Loucy (cell line): ENCODE measurements at regions not wholly inside any gene's neighbourhood (a gene's known extent, or its start where the extent isn't known, plus 50 kb on each side); places are given as distances from the start of the nearest gene placed in this dataset.

ENCODE experiments used
- H2AFZ ChIP-seq: fragments of 200-600 bp; sonication (generic); 2 replicates; pipeline ENCODE4 v1.6.0; 2016; ENCODE audit warnings: antibody characterized with exemption, mild to moderate bottlenecking, low read length, moderate library complexity
- H3F3A ChIP-seq: fragments of 200-600 bp; 2 replicates; pipeline ENCODE4 v1.6.0; 2016; ENCODE audit warnings: antibody characterized with exemption, low read depth, mild to moderate bottlenecking
- H3K27me3 ChIP-seq: fragments of 200-600 bp; sonication (generic); 2 replicates; pipeline ENCODE4 v1.6.1; 2014; ENCODE audit warnings: low read length, mild to moderate bottlenecking; ENCODE audit not compliant: insufficient read depth, poor library complexity, severe bottlenecking
- H3K36me3 ChIP-seq: fragments of 200-600 bp; sonication (generic); 2 replicates; pipeline ENCODE4 v1.6.1; 2016; ENCODE audit warnings: low read length; ENCODE audit not compliant: insufficient read depth
- H3K4me1 ChIP-seq: fragments of 200-600 bp; sonication (generic); 2 replicates; pipeline ENCODE4 v1.5.1; 2014; ENCODE audit warnings: low read length, mild to moderate bottlenecking; ENCODE audit not compliant: insufficient read depth, poor library complexity, severe bottlenecking
- H3K4me2 ChIP-seq: fragments of 200-600 bp; sonication (generic); 2 replicates; pipeline ENCODE4 v1.6.0; 2014; ENCODE audit warnings: antibody characterized with exemption, low read length, low read depth, mild to moderate bottlenecking; ENCODE audit not compliant: poor library complexity, severe bottlenecking
- H3K4me3 ChIP-seq: fragments of 200-600 bp; sonication (generic); 2 replicates; pipeline ENCODE4 v1.5.1; 2014; ENCODE audit warnings: low read length, mild to moderate bottlenecking, mixed read lengths; ENCODE audit not compliant: poor library complexity, severe bottlenecking
- H3K79me2 ChIP-seq: fragments of 200-600 bp; sonication (generic); 2 replicates; pipeline ENCODE4 v1.6.1; 2014; ENCODE audit warnings: low read length; ENCODE audit not compliant: insufficient read depth
- H3K9ac ChIP-seq: fragments of 200-600 bp; sonication (generic); 2 replicates; pipeline ENCODE4 v1.6.0; 2014; ENCODE audit warnings: mild to moderate bottlenecking, low read depth, low read length, moderate library complexity; ENCODE audit not compliant: poor library complexity, severe bottlenecking
- H3K9me2 ChIP-seq: fragments of 200-600 bp; sonication (generic); replicated peaks from 2 replicates; pipeline ENCODE4 v1.6.1; 2016; ENCODE audit warnings: low read depth, low read length, mixed read lengths
- H3K9me3 ChIP-seq: fragments of 200-600 bp; sonication (generic); 2 replicates; pipeline ENCODE4 v1.6.1; 2014; ENCODE audit warnings: mild to moderate bottlenecking, antibody characterized with exemption, low read length, low read depth; ENCODE audit not compliant: insufficient read depth
- H4K20me1 ChIP-seq: fragments of 200-600 bp; sonication (generic); 2 replicates; pipeline ENCODE4 v1.6.0; 2014; ENCODE audit warnings: antibody characterized with exemption, low read length, mild to moderate bottlenecking; ENCODE audit not compliant: insufficient read depth, poor library complexity, severe bottlenecking
- EZH2phosphoT487 ChIP-seq: fragments of 200-600 bp; IDR thresholded peaks from 2 replicates; pipeline ENCODE4 v1.6.1; 2018; ENCODE audit warnings: antibody characterized with exemption, mild to moderate bottlenecking, moderate library complexity, borderline replicate concordance
- TF ChIP-seq, protein P1 (sequence below): fragments of 200-600 bp; sonication (generic); conservative IDR thresholded peaks from 2 replicates; pipeline ENCODE4 v1.5.1; 2014; ENCODE audit warnings: mild to moderate bottlenecking, antibody characterized with exemption, low read length

DNA sequence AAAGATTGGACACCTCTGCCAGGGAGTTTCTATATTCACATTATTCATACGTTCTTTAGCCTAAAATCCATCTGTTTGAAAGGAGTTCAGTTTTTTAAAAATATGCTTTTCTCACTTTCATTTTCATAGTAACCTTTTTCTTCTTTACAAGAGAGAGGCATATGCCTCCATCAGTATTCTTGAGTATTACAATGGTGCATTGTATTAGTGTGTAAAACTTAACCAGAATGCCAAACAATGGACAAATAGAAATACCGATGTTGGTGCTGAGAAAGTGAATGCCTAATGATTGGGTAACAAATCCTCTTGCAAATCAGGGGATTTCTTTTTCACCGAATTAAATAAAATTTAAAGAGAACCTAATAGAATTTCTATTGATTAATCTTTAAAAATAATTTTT, 163.2 kb upstream of the LAMA2 start:
- H2AFZ ChIP-seq = no peak overlapping the region
- no peak overlapping the region for H3K4me2 ChIP-seq
- H3K27me3 ChIP-seq = no peaks in the 10 kb centered on the region
- no peaks in the 10 kb centered on the region for H3K79me2 ChIP-seq
- H3F3A ChIP-seq = no peaks in the 10 kb centered on the region
- no peaks in the 10 kb centered on the region for H3K4me1 ChIP-seq
- H4K20me1 ChIP-seq = no peaks in the 10 kb centered on the region
- no peak for TF ChIP-seq EZH2phosphoT487
- TF ChIP-seq, protein P1, sequence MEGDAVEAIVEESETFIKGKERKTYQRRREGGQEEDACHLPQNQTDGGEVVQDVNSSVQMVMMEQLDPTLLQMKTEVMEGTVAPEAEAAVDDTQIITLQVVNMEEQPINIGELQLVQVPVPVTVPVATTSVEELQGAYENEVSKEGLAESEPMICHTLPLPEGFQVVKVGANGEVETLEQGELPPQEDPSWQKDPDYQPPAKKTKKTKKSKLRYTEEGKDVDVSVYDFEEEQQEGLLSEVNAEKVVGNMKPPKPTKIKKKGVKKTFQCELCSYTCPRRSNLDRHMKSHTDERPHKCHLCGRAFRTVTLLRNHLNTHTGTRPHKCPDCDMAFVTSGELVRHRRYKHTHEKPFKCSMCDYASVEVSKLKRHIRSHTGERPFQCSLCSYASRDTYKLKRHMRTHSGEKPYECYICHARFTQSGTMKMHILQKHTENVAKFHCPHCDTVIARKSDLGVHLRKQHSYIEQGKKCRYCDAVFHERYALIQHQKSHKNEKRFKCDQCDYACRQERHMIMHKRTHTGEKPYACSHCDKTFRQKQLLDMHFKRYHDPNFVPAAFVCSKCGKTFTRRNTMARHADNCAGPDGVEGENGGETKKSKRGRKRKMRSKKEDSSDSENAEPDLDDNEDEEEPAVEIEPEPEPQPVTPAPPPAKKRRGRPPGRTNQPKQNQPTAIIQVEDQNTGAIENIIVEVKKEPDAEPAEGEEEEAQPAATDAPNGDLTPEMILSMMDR = no peak
- H3K9me3 ChIP-seq = no peaks in the 10 kb centered on the region
- no peak overlapping the region for H3K9ac ChIP-seq
- no peaks in the 10 kb centered on the region for H3K36me3 ChIP-seq
- no peak overlapping the region for H3K4me3 ChIP-seq
- H3K9me2 ChIP-seq = no peaks in the 10 kb centered on the region

DNA sequence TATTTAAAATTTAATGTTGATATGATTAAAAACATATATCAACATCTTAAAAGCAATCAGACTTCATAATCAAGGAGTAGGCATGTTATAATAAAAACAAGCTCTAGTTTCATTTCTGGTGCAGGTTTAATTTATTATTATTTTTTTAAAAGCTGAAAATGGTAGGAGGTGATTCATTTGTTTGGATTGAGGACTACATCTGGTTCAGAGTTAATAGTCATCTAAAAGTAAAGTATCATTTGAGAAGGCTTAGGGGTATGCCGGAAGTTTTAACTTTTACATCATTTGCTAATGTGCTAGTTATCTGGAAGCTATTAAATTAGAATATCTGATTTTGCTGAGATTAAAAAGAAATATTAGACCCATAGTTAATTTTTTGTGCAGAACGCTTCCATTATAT, 169.5 kb upstream of the LAMA2 start:
- Histone ChIP-seq H3K9me3 (no peaks in the 10 kb centered on the region), H3K36me3 (no peaks in the 10 kb centered on the region), H3K79me2 (no peaks in the 10 kb centered on the region), H3F3A (no peaks in the 10 kb centered on the region), H3K9ac (no peak overlapping the region), H3K27me3 (no peaks in the 10 kb centered on the region), H3K4me2 (no peak overlapping the region), H2AFZ (no peak overlapping the region), H3K4me1 (no peaks in the 10 kb centered on the region), H4K20me1 (no peaks in the 10 kb centered on the region), H3K9me2 (no peaks in the 10 kb centered on the region), H3K4me3 (no peak overlapping the region)
- TF ChIP-seq, protein P1 = no peak
- TF ChIP-seq EZH2phosphoT487 = no peak

DNA sequence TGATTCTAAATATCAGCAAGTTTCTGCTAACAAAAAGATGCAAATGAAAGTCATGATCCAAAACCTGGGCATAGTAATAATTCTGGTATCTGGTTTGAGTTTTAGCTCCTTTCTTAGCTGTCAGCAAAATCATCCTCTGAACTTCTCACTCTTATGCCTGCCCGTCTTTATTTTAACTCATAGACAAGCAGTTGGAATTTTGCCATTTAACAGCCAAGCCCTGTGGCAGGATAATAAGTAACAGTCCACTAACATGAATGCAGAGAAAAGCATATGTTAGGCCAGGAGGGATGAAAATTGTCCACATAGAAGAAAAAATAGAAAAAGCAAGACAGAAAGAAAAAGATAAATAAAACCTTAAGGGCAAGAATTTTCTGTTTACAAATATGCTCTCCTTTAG, 170.0 kb upstream of the LAMA2 start:
- no peaks in the 10 kb centered on the region for H4K20me1 ChIP-seq
- no peak for TF ChIP-seq EZH2phosphoT487
- TF ChIP-seq, protein P1 = no peak
- H2AFZ ChIP-seq = no peak overlapping the region
- H3K4me1 ChIP-seq = no peaks in the 10 kb centered on the region
- H3K9me2 ChIP-seq = no peaks in the 10 kb centered on the region
- no peaks in the 10 kb centered on the region for H3K36me3 ChIP-seq
- H3K79me2 ChIP-seq = no peaks in the 10 kb centered on the region
- no peaks in the 10 kb centered on the region for H3F3A ChIP-seq
- H3K9me3 ChIP-seq = no peaks in the 10 kb centered on the region
- H3K9ac ChIP-seq = no peak overlapping the region
- H3K27me3 ChIP-seq = no peaks in the 10 kb centered on the region
- no peak overlapping the region for H3K4me2 ChIP-seq
- no peak overlapping the region for H3K4me3 ChIP-seq
